ENCODE measurements at regions not wholly inside any gene's neighbourhood (a gene's known extent, or its start where the extent isn't known, plus 50 kb on each side); places are given as distances from the start of the nearest gene placed in this dataset.

DNA sequence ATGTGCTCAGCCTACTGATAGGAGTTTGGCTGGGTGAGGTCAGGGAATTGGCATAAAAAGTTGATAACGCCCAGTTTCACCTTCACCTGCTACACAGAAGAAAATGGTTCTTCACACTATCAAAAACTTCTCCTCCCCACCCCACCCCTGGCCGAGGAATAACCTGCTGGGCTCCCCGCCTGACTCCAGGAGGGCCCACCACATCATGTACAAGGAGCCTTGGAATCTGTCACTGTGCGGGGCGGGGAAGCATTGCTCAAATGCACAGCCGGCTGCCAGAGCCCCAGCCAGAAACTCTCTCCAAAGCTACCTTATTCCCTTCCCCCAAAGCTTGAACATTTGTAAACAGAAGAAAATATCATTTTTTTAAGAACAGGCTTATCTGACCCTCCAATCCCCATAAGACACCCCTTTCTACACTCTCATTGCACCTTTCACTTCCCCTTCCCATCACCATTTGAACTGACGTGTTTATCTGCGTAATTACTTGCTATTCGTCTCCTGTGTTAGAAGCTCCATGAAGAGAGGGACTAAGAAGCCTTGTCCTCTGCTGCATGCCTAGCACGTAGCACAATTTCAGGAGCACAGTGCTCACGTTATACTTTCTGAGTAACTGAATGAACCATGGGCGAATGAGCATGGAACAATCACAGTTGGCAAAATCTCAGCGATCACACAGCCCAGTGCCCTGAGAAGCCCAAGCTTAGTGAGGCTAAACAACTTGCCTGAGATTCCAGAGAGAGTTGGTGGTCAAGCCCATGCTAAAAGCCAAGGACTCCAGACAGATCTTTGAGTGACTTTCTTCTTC is 82.9 kb downstream of the HES1 start:
- TF ChIP-seq, protein P1, sequence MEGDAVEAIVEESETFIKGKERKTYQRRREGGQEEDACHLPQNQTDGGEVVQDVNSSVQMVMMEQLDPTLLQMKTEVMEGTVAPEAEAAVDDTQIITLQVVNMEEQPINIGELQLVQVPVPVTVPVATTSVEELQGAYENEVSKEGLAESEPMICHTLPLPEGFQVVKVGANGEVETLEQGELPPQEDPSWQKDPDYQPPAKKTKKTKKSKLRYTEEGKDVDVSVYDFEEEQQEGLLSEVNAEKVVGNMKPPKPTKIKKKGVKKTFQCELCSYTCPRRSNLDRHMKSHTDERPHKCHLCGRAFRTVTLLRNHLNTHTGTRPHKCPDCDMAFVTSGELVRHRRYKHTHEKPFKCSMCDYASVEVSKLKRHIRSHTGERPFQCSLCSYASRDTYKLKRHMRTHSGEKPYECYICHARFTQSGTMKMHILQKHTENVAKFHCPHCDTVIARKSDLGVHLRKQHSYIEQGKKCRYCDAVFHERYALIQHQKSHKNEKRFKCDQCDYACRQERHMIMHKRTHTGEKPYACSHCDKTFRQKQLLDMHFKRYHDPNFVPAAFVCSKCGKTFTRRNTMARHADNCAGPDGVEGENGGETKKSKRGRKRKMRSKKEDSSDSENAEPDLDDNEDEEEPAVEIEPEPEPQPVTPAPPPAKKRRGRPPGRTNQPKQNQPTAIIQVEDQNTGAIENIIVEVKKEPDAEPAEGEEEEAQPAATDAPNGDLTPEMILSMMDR (IDR thresholded peaks at IDR 0.05), result no peak
- TF ChIP-seq POLR2A (IDR thresholded peaks at IDR 0.05), result no peak
